HFFc6 (cell line): ENCODE measurements at regions not wholly inside any gene's neighbourhood (a gene's known extent, or its start where the extent isn't known, plus 50 kb on each side); places are given as distances from the start of the nearest gene placed in this dataset.

Experiments used
- DNase-seq: peaks from one replicate; pipeline ENCODE4 v3.0.0-alpha.2; 2018
- H3K27ac Mint-ChIP-seq: 2 replicates; pipeline ENCODE4 v1.8.0; 2020; ENCODE audit warnings: mild to moderate bottlenecking, mixed read lengths
- H3K27me3 Mint-ChIP-seq: 2 replicates; pipeline ENCODE4 v1.8.0; 2021; ENCODE audit warnings: mild to moderate bottlenecking, moderate library complexity, mixed read lengths; ENCODE audit not compliant: insufficient read depth
- H3K36me3 Mint-ChIP-seq: 2 replicates; pipeline ENCODE4 v1.8.0; 2021; ENCODE audit warnings: low read depth, mixed read lengths
- H3K4me1 Mint-ChIP-seq: 2 replicates; pipeline ENCODE4 v1.8.0; 2020; ENCODE audit warnings: low read depth, mixed read lengths
- H3K4me3 Mint-ChIP-seq: 2 replicates; pipeline ENCODE4 v1.8.0; 2020; ENCODE audit warnings: mild to moderate bottlenecking, moderate library complexity, mixed read lengths
- H3K9me3 Mint-ChIP-seq: 2 replicates; pipeline ENCODE4 v1.8.0; 2020; ENCODE audit warnings: mild to moderate bottlenecking, mixed read lengths
- CTCF ChIP-seq: fragments of 200-600 bp; sonication (generic); IDR thresholded peaks from 2 replicates; pipeline ENCODE4 v1.5.0; 2021; ENCODE audit warnings: antibody characterized with exemption, mild to moderate bottlenecking

- peaks cover 11% of the 10 kb centered on the region for H3K4me1 Mint-ChIP-seq
- no peak for TF ChIP-seq CTCF
- H3K4me3 Mint-ChIP-seq, result no peak overlapping the region
- no peak for DNase-seq
- peaks cover 4% of the 10 kb centered on the region for H3K36me3 Mint-ChIP-seq
- peaks cover 3% of the 10 kb centered on the region for H3K9me3 Mint-ChIP-seq
- peaks cover 9% of the 10 kb centered on the region for H3K27me3 Mint-ChIP-seq
- no peak overlapping the region for H3K27ac Mint-ChIP-seq
Observed at GRCh38 chr15:29903028-29903427, 80.8 kb upstream of the TJP1 start.

GRCh38 chr15:29900237-29901189 lies 78.2 kb upstream of the TJP1 start:
- H3K4me1 Mint-ChIP-seq, result peaks cover 11% of the 10 kb centered on the region
- peaks cover 20% of the 10 kb centered on the region for H3K9me3 Mint-ChIP-seq
- no peak for DNase-seq
- H3K27ac Mint-ChIP-seq, result no peak overlapping the region
- H3K36me3 Mint-ChIP-seq, result peaks cover 20% of the 10 kb centered on the region
- TF ChIP-seq CTCF, result no peak
- H3K4me3 Mint-ChIP-seq, result no peak overlapping the region
- H3K27me3 Mint-ChIP-seq, result peaks cover 11% of the 10 kb centered on the region

- TF ChIP-seq CTCF, result no peak
- H3K4me3 Mint-ChIP-seq, result no peak overlapping the region
Observed at GRCh38 chr15:29896062-29896461, 73.8 kb upstream of the TJP1 start.

GRCh38 chr15:29891096-29891457 lies 68.8 kb upstream of the TJP1 start:
- peaks cover 6% of the 10 kb centered on the region for H3K27me3 Mint-ChIP-seq
- H3K4me1 Mint-ChIP-seq, result peaks cover 16% of the 10 kb centered on the region
- TF ChIP-seq CTCF, result no peak
- no peak overlapping the region for H3K27ac Mint-ChIP-seq
- DNase-seq, result no peak
- H3K9me3 Mint-ChIP-seq, result 0 out of 2 replicates have a peak, but pooled peaks cover under 1% of the 10 kb centered on the region
- H3K36me3 Mint-ChIP-seq, result peaks cover under 1% of the 10 kb centered on the region; the same call in 1 of the 2 replicates
- no peak overlapping the region for H3K4me3 Mint-ChIP-seq

More at GRCh38 chr15:29896062-29896461, 73.8 kb upstream of the TJP1 start:
- peaks cover 20% of the 10 kb centered on the region for H3K36me3 Mint-ChIP-seq
- no peak for DNase-seq
- H3K9me3 Mint-ChIP-seq, result peaks cover 20% of the 10 kb centered on the region
- no peaks in the 10 kb centered on the region for H3K4me1 Mint-ChIP-seq
- no peak overlapping the region for H3K27ac Mint-ChIP-seq
- peaks cover 8% of the 10 kb centered on the region for H3K27me3 Mint-ChIP-seq

- H3K27me3 Mint-ChIP-seq, result peaks cover 6% of the 10 kb centered on the region
- DNase-seq, result no peak
- H3K4me3 Mint-ChIP-seq, result no peak overlapping the region
- H3K36me3 Mint-ChIP-seq, result no peaks in the 10 kb centered on the region; the same call in 1 of the 2 replicates
- H3K27ac Mint-ChIP-seq, result no peak overlapping the region
- peaks cover 16% of the 10 kb centered on the region for H3K4me1 Mint-ChIP-seq
- no peaks in the 10 kb centered on the region for H3K9me3 Mint-ChIP-seq
- TF ChIP-seq CTCF, result no peak
Observed at GRCh38 chr15:29890336-29891095, 68.2 kb upstream of the TJP1 start.
